Trophoblast cell (in vitro differentiated cells and primary cell): ENCODE measurements at regions not wholly inside any gene's neighbourhood (a gene's known extent, or its start where the extent isn't known, plus 50 kb on each side); places are given as distances from the start of the nearest gene placed in this dataset.
"Not testable (repeated sequence)": the region's sequence is repeated elsewhere in the genome, so short reads cannot be mapped to it uniquely, and the experiment has no call there.

Experiments
- DNase-seq, 2 donors: peaks; one replicate each; pipeline ENCODE4 v3.0.0-alpha.2; 2016
- H2AFZ ChIP-seq: 2 replicates; pipeline ENCODE4 v1.6.1; 2013; ENCODE audit warnings: low read length, moderate library complexity, mild to moderate bottlenecking; ENCODE audit not compliant: insufficient read depth, poor library complexity
- H2AK5ac ChIP-seq: 2 replicates; pipeline ENCODE4 v1.6.1; 2013; ENCODE audit warnings: mild to moderate bottlenecking, low read length
- H2BK120ac ChIP-seq: 2 replicates; pipeline ENCODE4 v1.6.1; 2013; ENCODE audit warnings: low read length, mild to moderate bottlenecking, moderate library complexity; ENCODE audit not compliant: insufficient read depth, poor library complexity
- H2BK12ac ChIP-seq: 2 replicates; pipeline ENCODE4 v1.6.1; 2013; ENCODE audit warnings: mild to moderate bottlenecking, low read length, moderate library complexity
- H2BK5ac ChIP-seq: 2 replicates; pipeline ENCODE4 v1.6.1; 2013; ENCODE audit warnings: low read length, low read depth, moderate library complexity, mild to moderate bottlenecking; ENCODE audit not compliant: poor library complexity
- H3K14ac ChIP-seq: 2 replicates; pipeline ENCODE4 v1.6.1; 2013; ENCODE audit warnings: mild to moderate bottlenecking, low read length
- H3K18ac ChIP-seq: 2 replicates; pipeline ENCODE4 v1.6.1; 2013; ENCODE audit warnings: mild to moderate bottlenecking, low read length
- H3K23ac ChIP-seq: 2 replicates; pipeline ENCODE4 v1.6.1; 2013; ENCODE audit warnings: low read length
- H3K27ac ChIP-seq: 2 replicates; pipeline ENCODE4 v1.5.1; 2013; ENCODE audit warnings: low read depth, mild to moderate bottlenecking, inconsistent platforms, low read length, moderate library complexity
- H3K27me3 ChIP-seq: 2 replicates; pipeline ENCODE4 v1.6.1; 2013; ENCODE audit warnings: inconsistent platforms, mild to moderate bottlenecking, low read length, moderate library complexity; ENCODE audit not compliant: insufficient read depth
- H3K36me3 ChIP-seq, 2 experiments: 1 replicate in 1 of 2; 2 replicates in 1 of 2; pipeline ENCODE4 v1.6.1; 2013; ENCODE audit warnings: low read length in 2 of 2, mild to moderate bottlenecking in 2 of 2, moderate library complexity in 1 of 2; ENCODE audit not compliant: insufficient read depth in 2 of 2, control insufficient read depth in 1 of 2
- H3K4ac ChIP-seq: 2 replicates; pipeline ENCODE4 v1.6.1; 2013; ENCODE audit warnings: low read depth, mild to moderate bottlenecking, low read length, moderate library complexity
- H3K4me1 ChIP-seq, 2 experiments: 1 replicate in 1 of 2; 2 replicates in 1 of 2; pipeline ENCODE4 v1.6.1; 2013; ENCODE audit warnings: low read length in 2 of 2, mild to moderate bottlenecking in 2 of 2, moderate library complexity in 1 of 2; ENCODE audit not compliant: insufficient read depth in 2 of 2, control insufficient read depth in 1 of 2
- H3K4me2 ChIP-seq: 2 replicates; pipeline ENCODE4 v1.6.1; 2013; ENCODE audit warnings: inconsistent platforms, mild to moderate bottlenecking, low read length, moderate library complexity
- H3K4me3 ChIP-seq: 2 replicates; pipeline ENCODE4 v1.5.1; 2013; ENCODE audit warnings: mild to moderate bottlenecking, low read depth, low read length, inconsistent platforms
- H3K79me1 ChIP-seq: one replicate; pipeline ENCODE4 v1.6.1; 2013; ENCODE audit warnings: low read length
- H3K79me2 ChIP-seq: 2 replicates; pipeline ENCODE4 v1.6.1; 2013; ENCODE audit warnings: low read length, mild to moderate bottlenecking; ENCODE audit not compliant: control insufficient read depth, insufficient read depth, poor library complexity
- H3K9ac ChIP-seq: 2 replicates; pipeline ENCODE4 v1.6.1; 2013; ENCODE audit warnings: mild to moderate bottlenecking, low read length
- H3K9me3 ChIP-seq: 2 replicates; pipeline ENCODE4 v1.6.1; 2013; ENCODE audit warnings: low read depth, mild to moderate bottlenecking, control low read depth, inconsistent platforms, low read length; ENCODE audit not compliant: insufficient read depth
- H4K12ac ChIP-seq: 2 replicates; pipeline ENCODE4 v1.6.1; 2013; ENCODE audit warnings: low read depth, mild to moderate bottlenecking, low read length, moderate library complexity
- H4K8ac ChIP-seq: 2 replicates; pipeline ENCODE4 v1.6.1; 2013; ENCODE audit warnings: low read depth, mild to moderate bottlenecking, low read length, moderate library complexity
- H4K91ac ChIP-seq: one replicate; pipeline ENCODE4 v1.6.1; 2013; ENCODE audit warnings: low read depth, mild to moderate bottlenecking, low read length, moderate library complexity
- WGBS: extraction: QIAGEN DNeasy Blood & Tissue Kit; methylation state at CpG from one replicate; pipeline ENCODE4 v1.1.7; 2013; ENCODE audit warnings: missing lambda C conversion rate; ENCODE audit not compliant: insufficient read length, insufficient coverage; ENCODE audit errors: extremely low coverage; 5-methylcytosine and 5-hydroxymethylcytosine counted together

DNA sequence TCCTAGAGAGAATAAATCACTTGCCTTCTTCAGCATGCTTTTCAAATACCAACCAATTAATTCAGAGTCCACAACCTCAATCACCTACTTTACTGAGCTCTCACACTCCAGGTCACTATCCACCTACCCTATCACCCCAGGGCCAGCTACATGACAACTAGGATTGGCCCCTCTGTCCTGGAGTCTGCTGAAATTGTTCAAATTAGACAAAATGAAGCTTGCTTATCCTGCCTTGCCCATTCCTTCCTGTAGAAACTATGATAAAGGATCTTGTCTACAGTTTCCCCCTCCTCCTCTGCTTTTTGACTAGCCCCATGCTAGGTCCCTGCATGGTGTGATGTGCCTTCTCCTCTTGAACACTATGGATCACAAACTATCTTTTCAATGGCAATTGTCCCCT, 94.5 kb downstream of the JRKL start:
- no peak overlapping the region for H3K27ac ChIP-seq
- no peak overlapping the region for H3K4me2 ChIP-seq
- no peaks in the 10 kb centered on the region for H3K27me3 ChIP-seq
- H3K23ac ChIP-seq = no peak overlapping the region
- no peaks in the 10 kb centered on the region for H3K79me2 ChIP-seq
- H3K4me1 ChIP-seq = no peaks in the 10 kb centered on the region
- H2AFZ ChIP-seq = no peak overlapping the region
- DNase-seq = no peak
- H3K4ac ChIP-seq = no peak overlapping the region
- no peak overlapping the region for H3K9ac ChIP-seq
- H4K12ac ChIP-seq = no peak overlapping the region
- no peak overlapping the region for H2AK5ac ChIP-seq
- no peak overlapping the region for H3K4me3 ChIP-seq
- no peak overlapping the region for H3K14ac ChIP-seq
- H2BK5ac ChIP-seq = no peak overlapping the region
- no peak overlapping the region for H3K18ac ChIP-seq
- no peak overlapping the region for H4K8ac ChIP-seq
- H3K79me1 ChIP-seq = no peaks in the 10 kb centered on the region
- H3K9me3 ChIP-seq = no peaks in the 10 kb centered on the region
- H3K36me3 ChIP-seq = no peaks in the 10 kb centered on the region
- H2BK12ac ChIP-seq = no peak overlapping the region
- H2BK120ac ChIP-seq = no peak overlapping the region
- no peak overlapping the region for H4K91ac ChIP-seq

DNA sequence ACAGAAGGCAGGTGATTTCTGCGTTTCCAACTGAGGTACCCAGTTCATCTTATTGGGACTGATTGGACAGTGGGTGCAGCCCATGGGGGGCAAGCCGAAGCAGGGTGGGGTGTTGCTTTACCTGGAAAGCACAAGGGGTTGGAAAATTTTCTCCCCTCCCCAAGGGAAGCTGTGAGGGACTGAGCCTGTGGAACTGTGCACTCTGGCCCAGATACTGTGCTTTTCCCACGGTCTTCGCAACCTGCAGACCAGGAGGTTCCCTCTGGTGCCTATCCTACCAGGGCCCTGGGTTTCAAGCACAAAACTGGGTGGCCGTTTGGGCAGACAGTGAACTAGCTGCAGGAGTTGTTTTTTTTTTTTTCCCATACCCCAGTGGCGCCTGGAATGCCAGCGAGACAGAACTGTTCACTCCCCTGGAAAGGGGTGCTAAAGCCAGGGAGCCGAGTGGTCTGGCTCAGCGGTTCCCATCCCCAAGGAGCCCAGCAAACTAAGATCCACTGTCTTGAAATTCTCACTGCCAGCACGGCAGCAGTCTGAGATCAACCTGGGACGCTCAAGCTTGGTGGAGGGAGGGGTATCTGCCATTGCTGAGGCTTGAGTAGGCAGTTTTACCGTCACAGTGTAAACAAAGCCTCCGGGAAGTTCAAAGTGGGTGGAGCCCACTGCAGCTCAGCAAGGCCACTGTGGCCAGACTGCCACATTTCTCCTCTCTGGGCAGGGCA, 97.2 kb downstream of the JRKL start:
- Histone ChIP-seq H3K23ac (no peak overlapping the region), H4K91ac (no peak overlapping the region), H3K27ac (no peak overlapping the region), H3K18ac (no peak overlapping the region), H3K4me2 (peak overlapping the region; percentile 49), H2BK12ac (no peak overlapping the region), H3K4me3 (no peak overlapping the region), H3K14ac (no peak overlapping the region), H3K79me1 (no peaks in the 10 kb centered on the region), H4K12ac (no peak overlapping the region), H2AK5ac (no peak overlapping the region), H3K4ac (no peak overlapping the region), H2BK5ac (no peak overlapping the region), H3K4me1 (no peaks in the 10 kb centered on the region), H3K36me3 (no peaks in the 10 kb centered on the region), H2AFZ (no peak overlapping the region), H3K9ac (no peak overlapping the region), H3K27me3 (no peaks in the 10 kb centered on the region), H3K9me3 (no peaks in the 10 kb centered on the region), H3K79me2 (no peaks in the 10 kb centered on the region), H4K8ac (no peak overlapping the region), H2BK120ac (no peak overlapping the region)
- WGBS = no CpG with 5 or more reads among the region's 13 CpGs
- no peak for DNase-seq

DNA sequence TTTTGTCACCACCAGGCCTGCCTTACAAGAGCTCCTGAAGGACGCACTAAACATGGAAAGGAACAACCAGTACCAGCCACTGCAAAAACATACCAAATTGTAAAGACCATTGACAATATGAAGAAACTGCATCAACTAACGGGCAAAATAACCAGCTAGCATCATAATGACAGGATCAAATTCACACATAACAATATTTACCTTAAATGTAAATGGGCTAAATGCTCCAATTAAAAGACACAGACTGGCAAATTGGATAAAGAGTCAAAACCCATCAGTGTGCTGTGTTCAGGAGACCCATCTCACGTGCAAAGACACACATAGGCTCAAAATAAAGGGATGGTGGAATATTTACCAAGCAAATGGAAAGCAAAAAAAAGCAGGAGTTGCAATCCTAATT, 99.1 kb downstream of the JRKL start:
- not testable (repeated sequence) for H3K9me3 ChIP-seq, H3K36me3 ChIP-seq, H3K4me2 ChIP-seq, H2BK12ac ChIP-seq, H3K79me1 ChIP-seq, H4K12ac ChIP-seq, H3K4me3 ChIP-seq, DNase-seq, H3K27me3 ChIP-seq, H3K27ac ChIP-seq, H4K91ac ChIP-seq, H4K8ac ChIP-seq, H2AK5ac ChIP-seq, H3K18ac ChIP-seq, H3K23ac ChIP-seq, H2BK120ac ChIP-seq, H2AFZ ChIP-seq, H3K79me2 ChIP-seq, H2BK5ac ChIP-seq, H3K4me1 ChIP-seq, H3K9ac ChIP-seq, H3K14ac ChIP-seq, H3K4ac ChIP-seq
- no CpG with 5 or more reads among the region's 3 CpGs for WGBS

DNA sequence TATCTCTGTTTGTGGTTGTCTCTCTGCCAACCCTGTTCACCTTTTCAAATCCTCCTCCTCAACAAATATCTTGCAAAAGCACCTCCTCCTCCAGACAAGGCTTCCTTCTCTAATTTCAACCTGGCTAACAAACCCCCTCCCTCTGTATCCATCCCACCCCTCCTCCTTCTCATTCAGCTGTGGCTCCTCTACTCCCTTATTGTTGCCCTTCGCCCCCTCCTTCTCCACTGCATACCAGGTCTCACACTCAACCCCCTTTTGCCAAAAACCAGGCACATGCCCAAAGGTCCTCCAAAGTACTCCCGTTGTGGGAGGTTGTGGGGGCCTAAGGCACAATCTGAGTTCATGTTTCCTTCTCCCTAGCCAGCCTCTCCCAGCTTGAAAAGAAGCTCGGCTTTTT, 110.6 kb downstream of the JRKL start:
- H3K79me2 ChIP-seq = no peaks in the 10 kb centered on the region
- no CpG with 5 or more reads among the region's 3 CpGs for WGBS
- H2AFZ ChIP-seq = peak overlapping the region; percentile 10
- no peak overlapping the region for H3K14ac ChIP-seq
- no peak overlapping the region for H4K8ac ChIP-seq
- no peak for DNase-seq
- H3K4ac ChIP-seq = no peak overlapping the region
- no peak overlapping the region for H3K4me2 ChIP-seq
- no peak overlapping the region for H2BK5ac ChIP-seq
- H2BK12ac ChIP-seq = no peak overlapping the region
- no peak overlapping the region for H2AK5ac ChIP-seq
- H2BK120ac ChIP-seq = no peak overlapping the region
- H3K79me1 ChIP-seq = no peaks in the 10 kb centered on the region
- no peak overlapping the region for H4K12ac ChIP-seq
- no peaks in the 10 kb centered on the region for H3K4me1 ChIP-seq
- no peak overlapping the region for H4K91ac ChIP-seq
- H3K36me3 ChIP-seq = no peaks in the 10 kb centered on the region
- peaks cover 3% of the 10 kb centered on the region for H3K9me3 ChIP-seq
- H3K18ac ChIP-seq = no peak overlapping the region
- no peaks in the 10 kb centered on the region for H3K27me3 ChIP-seq
- no peak overlapping the region for H3K9ac ChIP-seq
- no peak overlapping the region for H3K27ac ChIP-seq
- no peak overlapping the region for H3K4me3 ChIP-seq
- no peak overlapping the region for H3K23ac ChIP-seq
